Fibroblast of lung (primary cell): ENCODE measurements at regions not wholly inside any gene's neighbourhood (a gene's known extent, or its start where the extent isn't known, plus 50 kb on each side); places are given as distances from the start of the nearest gene placed in this dataset.

Source experiments
- DNase-seq, 2 donors: peaks; one replicate each; pipeline versions ENCODE4 v3.0.0 to v3.0.0-alpha.2; 2010; ENCODE audit warnings: low read depth in 2 of 2
- H2AFZ ChIP-seq: 2 replicates; pipeline ENCODE4 v1.5.1; 2012; ENCODE audit warnings: low read length, control low read depth, inconsistent platforms
- H3K27ac ChIP-seq: 2 replicates; pipeline ENCODE4 v1.5.1; 2011; ENCODE audit warnings: low read length, control low read depth; ENCODE audit not compliant: insufficient read depth
- H3K27me3 ChIP-seq: 2 replicates; pipeline ENCODE4 v1.5.1; 2011; ENCODE audit warnings: mild to moderate bottlenecking, low read length; ENCODE audit not compliant: control insufficient read depth, insufficient read depth
- H3K36me3 ChIP-seq: 2 replicates; pipeline ENCODE4 v1.5.1; 2011; ENCODE audit warnings: low read length; ENCODE audit not compliant: control insufficient read depth, insufficient read depth
- H3K4me1 ChIP-seq: 2 replicates; pipeline ENCODE4 v1.5.1; 2011; ENCODE audit warnings: low read length; ENCODE audit not compliant: control insufficient read depth, insufficient read depth; ENCODE audit errors: extremely low read depth
- H3K4me2 ChIP-seq: 2 replicates; pipeline ENCODE4 v1.5.1; 2011; ENCODE audit warnings: low read length, control low read depth; ENCODE audit not compliant: insufficient read depth; ENCODE audit errors: extremely low read depth
- H3K4me3 ChIP-seq, 4 experiments: fragments of 200-600 bp in 1 of 4; sonication (generic) in 1 of 4; replicated peaks in 1 of 4; 2 replicates each; pipeline ENCODE4 v1.5.1; 2011 to 2016; ENCODE audit warnings: low read length in 4 of 4, low read depth in 3 of 4, mild to moderate bottlenecking in 3 of 4, control low read depth in 2 of 4, inconsistent platforms in 1 of 4, mixed read lengths in 1 of 4; ENCODE audit not compliant: insufficient read depth in 1 of 4; ENCODE audit errors: control extremely low read depth in 1 of 4
- H3K79me2 ChIP-seq: 2 replicates; pipeline ENCODE4 v1.5.1; 2012; ENCODE audit warnings: mild to moderate bottlenecking, low read length, inconsistent platforms; ENCODE audit not compliant: control insufficient read depth, insufficient read depth
- H3K9ac ChIP-seq: 2 replicates; pipeline ENCODE4 v1.5.1; 2011; ENCODE audit warnings: mild to moderate bottlenecking, low read length, control low read depth; ENCODE audit not compliant: insufficient read depth
- H3K9me3 ChIP-seq: 2 replicates; pipeline ENCODE4 v1.5.1; 2012; ENCODE audit warnings: low read depth, low read length; ENCODE audit not compliant: control insufficient read depth, insufficient read depth
- H4K20me1 ChIP-seq: 2 replicates; pipeline ENCODE4 v1.5.1; 2011; ENCODE audit warnings: low read length; ENCODE audit not compliant: control insufficient read depth, insufficient read depth; ENCODE audit errors: extremely low read depth
- CTCF ChIP-seq, 2 donors: IDR thresholded peaks in 1 of 2; conservative IDR thresholded peaks in 1 of 2; 1 replicate in 1 of 2; 2 replicates in 1 of 2; pipeline ENCODE4 v1.5.1; 2011 to 2012; ENCODE audit warnings: low read length in 2 of 2, control low read depth in 1 of 2, inconsistent platforms in 1 of 2, low read depth in 1 of 2, mild to moderate bottlenecking in 1 of 2
- EZH2 ChIP-seq: IDR thresholded peaks from 2 replicates; pipeline ENCODE4 v1.5.1; 2012; ENCODE audit warnings: low read length, control low read depth, mild to moderate bottlenecking; ENCODE audit errors: missing control alignments

GRCh38 chr6:117169064-117169665, 96.2 kb upstream of the VGLL2 start:
- Histone ChIP-seq H3K4me2 (no peak overlapping the region), H3K36me3 (no peaks in the 10 kb centered on the region), H3K4me3 (no peak overlapping the region), H3K9ac (no peak overlapping the region), H3K27ac (no peak overlapping the region), H3K27me3 (no peaks in the 10 kb centered on the region), H3K9me3 (no peaks in the 10 kb centered on the region), H4K20me1 (no peaks in the 10 kb centered on the region), H2AFZ (no peak overlapping the region), H3K4me1 (no peaks in the 10 kb centered on the region), H3K79me2 (no peaks in the 10 kb centered on the region)
- no peak for TF ChIP-seq EZH2
- TF ChIP-seq CTCF (conservative IDR thresholded peaks at IDR 0.05 in 1 of 2, IDR thresholded peaks at IDR 0.05 in 1 of 2; ENCODE audit: low read depth in 1 of 2, low read length in 2 of 2), result no peak
- DNase-seq, result no peak

- no peaks in the 10 kb centered on the region for H3K27me3 ChIP-seq
- no peak for TF ChIP-seq EZH2
- no peak for TF ChIP-seq CTCF (conservative IDR thresholded peaks at IDR 0.05 in 1 of 2, IDR thresholded peaks at IDR 0.05 in 1 of 2; ENCODE audit: low read depth in 1 of 2, low read length in 2 of 2)
- no peak overlapping the region for H3K27ac ChIP-seq
- no peaks in the 10 kb centered on the region for H4K20me1 ChIP-seq
- no peak overlapping the region for H3K4me3 ChIP-seq
- DNase-seq, result no peak
- no peak overlapping the region for H3K4me2 ChIP-seq
- no peaks in the 10 kb centered on the region for H3K9me3 ChIP-seq
- H2AFZ ChIP-seq, result no peak overlapping the region
- no peaks in the 10 kb centered on the region for H3K79me2 ChIP-seq
- no peak overlapping the region for H3K9ac ChIP-seq
- no peaks in the 10 kb centered on the region for H3K36me3 ChIP-seq
- no peaks in the 10 kb centered on the region for H3K4me1 ChIP-seq
These were observed 95.5 kb upstream of the VGLL2 start for GRCh38 chr6:117169781-117170281.

GRCh38 chr6:117174835-117175360, 90.5 kb upstream of the VGLL2 start:
- Histone ChIP-seq H3K9me3 (no peaks in the 10 kb centered on the region), H4K20me1 (no peaks in the 10 kb centered on the region), H3K27me3 (no peaks in the 10 kb centered on the region), H2AFZ (no peak overlapping the region), H3K36me3 (no peaks in the 10 kb centered on the region), H3K4me3 (no peak overlapping the region), H3K9ac (no peak overlapping the region), H3K4me1 (no peaks in the 10 kb centered on the region), H3K27ac (no peak overlapping the region), H3K4me2 (no peak overlapping the region), H3K79me2 (no peaks in the 10 kb centered on the region)
- TF ChIP-seq EZH2 (no peak), CTCF (conservative IDR thresholded peaks at IDR 0.05 in 1 of 2, IDR thresholded peaks at IDR 0.05 in 1 of 2; ENCODE audit: low read depth in 1 of 2, low read length in 2 of 2) (no peak)
- DNase-seq, result no peak
